H1 (cell line): ENCODE measurements at regions not wholly inside any gene's neighbourhood (a gene's known extent, or its start where the extent isn't known, plus 50 kb on each side); places are given as distances from the start of the nearest gene placed in this dataset.

ENCODE experiments used
- BRCA1 ChIP-seq: IDR thresholded peaks from 2 replicates; pipeline ENCODE4 v1.6.1; 2012; ENCODE audit warnings: low read depth, low read length, improper control_type of control experiment
- CREB1 ChIP-seq: IDR thresholded peaks from 2 replicates; pipeline ENCODE4 v1.6.1; 2012; ENCODE audit warnings: inconsistent platforms
- KDM5A ChIP-seq: fragments of 200-600 bp; IDR thresholded peaks from 2 replicates; pipeline ENCODE4 v1.7.1; 2012; ENCODE audit warnings: mild to moderate bottlenecking, low read length, inconsistent platforms, mixed read lengths
- MAFK ChIP-seq: IDR thresholded peaks from 2 replicates; pipeline ENCODE4 v1.6.1; 2012; ENCODE audit warnings: low read depth, mild to moderate bottlenecking, improper control_type of control experiment, low read length
- MAX ChIP-seq: IDR thresholded peaks from 2 replicates; pipeline ENCODE4 v1.6.1; 2012; ENCODE audit warnings: inconsistent platforms
- NRF1 ChIP-seq: IDR thresholded peaks from 2 replicates; pipeline ENCODE4 v1.6.1; 2011; ENCODE audit warnings: mild to moderate bottlenecking, low read depth, low read length, improper control_type of control experiment
- RBBP5 ChIP-seq: IDR thresholded peaks from 2 replicates; pipeline ENCODE4 v1.7.1; 2012; ENCODE audit warnings: low read depth, mild to moderate bottlenecking, inconsistent platforms, low read length, moderate library complexity, borderline replicate concordance
- SUZ12 ChIP-seq: fragments of 200-600 bp; sonication (generic); IDR thresholded peaks from 2 replicates; pipeline ENCODE4 v1.6.1; 2012; ENCODE audit warnings: mild to moderate bottlenecking, inconsistent platforms, low read length, moderate library complexity, mixed read lengths
- TCF12 ChIP-seq: IDR thresholded peaks from 2 replicates; pipeline ENCODE4 v1.6.1; 2011; ENCODE audit warnings: low read depth, mild to moderate bottlenecking, low read length
- USF2 ChIP-seq: IDR thresholded peaks from 2 replicates; pipeline ENCODE4 v1.6.1; 2011; ENCODE audit warnings: low read length, improper control_type of control experiment

- TF ChIP-seq MAFK (no peak), NRF1 (no peak), USF2 (no peak), RBBP5 (no peak), MAX (no peak), BRCA1 (no peak), KDM5A (no peak), TCF12 (no peak), SUZ12 (no peak), CREB1 (no peak)
Measured at GRCh38 chr2:237271698-237272652, 142.0 kb downstream of the COL6A3 start (continued).
